HG02759 (cell line): ENCODE measurements at regions not wholly inside any gene's neighbourhood (a gene's known extent, or its start where the extent isn't known, plus 50 kb on each side); places are given as distances from the start of the nearest gene placed in this dataset.
"Not testable (repeated sequence)": the region's sequence is repeated elsewhere in the genome, so short reads cannot be mapped to it uniquely, and the experiment has no call there.

ENCODE experiments used
- ATAC-seq: cut with Tn5 transposase; IDR thresholded peaks from one replicate; pipeline ENCODE4 v1.9.1; 2021; ENCODE audit warnings: mild to moderate bottlenecking, moderate library complexity; ENCODE audit not compliant: unreplicated experiment

- ATAC-seq: peak; percentile 72
Observed at GRCh38 chr20:16801919-16802651, 53.9 kb downstream of the OTOR start.

DNA sequence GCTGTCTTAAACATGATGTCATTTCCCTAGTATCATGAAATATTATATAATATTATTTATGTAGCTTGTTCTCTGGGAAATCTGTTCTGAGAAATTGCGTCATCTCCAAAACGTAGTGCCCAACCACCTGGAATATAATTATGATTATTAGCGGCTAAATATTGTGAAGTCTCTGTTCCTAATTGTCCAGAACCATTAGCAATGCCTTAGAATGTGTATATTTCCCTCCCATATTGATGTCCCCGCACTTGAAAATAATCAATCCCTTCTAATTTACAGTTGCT, 54.4 kb downstream of the OTOR start:
- no peak for ATAC-seq

DNA sequence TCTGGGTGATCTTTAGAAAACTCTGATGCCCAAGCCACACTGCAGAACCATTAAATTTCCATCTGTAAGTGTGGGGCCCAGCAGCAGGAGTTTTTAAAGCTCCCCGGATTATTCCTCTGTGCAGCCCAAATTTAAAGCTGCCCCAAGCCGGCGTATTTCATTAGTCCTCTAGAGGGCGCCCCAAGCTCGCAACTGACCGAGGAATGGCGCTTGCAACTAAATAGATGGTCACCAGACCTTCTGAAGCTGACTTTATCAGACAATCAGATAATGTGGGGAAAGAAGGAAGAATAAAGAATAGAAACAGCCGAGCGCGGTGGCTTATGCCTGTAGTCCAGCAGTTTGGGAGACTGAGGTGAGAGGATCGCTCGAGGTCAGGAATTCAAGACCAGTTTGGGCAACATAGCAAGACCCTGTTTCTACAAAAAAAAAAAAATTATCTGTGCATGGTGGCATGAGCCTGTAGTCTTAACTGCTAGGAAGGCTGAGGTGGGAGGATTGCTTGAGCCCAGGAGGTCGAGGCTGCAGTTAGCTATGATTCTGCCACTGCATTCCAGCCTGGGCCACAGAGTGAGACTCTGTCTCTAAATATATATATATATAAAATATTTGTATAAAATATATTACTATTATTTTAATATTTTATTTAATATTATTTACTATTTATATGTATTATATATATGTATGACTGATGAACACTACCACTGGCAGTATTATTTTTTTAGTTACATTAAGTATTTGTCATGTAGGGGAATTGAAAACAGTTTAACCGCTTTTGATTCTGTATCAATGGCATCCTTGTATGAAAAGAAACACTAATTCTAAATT, 56.0 kb downstream of the OTOR start:
- ATAC-seq: peak; percentile 61

DNA sequence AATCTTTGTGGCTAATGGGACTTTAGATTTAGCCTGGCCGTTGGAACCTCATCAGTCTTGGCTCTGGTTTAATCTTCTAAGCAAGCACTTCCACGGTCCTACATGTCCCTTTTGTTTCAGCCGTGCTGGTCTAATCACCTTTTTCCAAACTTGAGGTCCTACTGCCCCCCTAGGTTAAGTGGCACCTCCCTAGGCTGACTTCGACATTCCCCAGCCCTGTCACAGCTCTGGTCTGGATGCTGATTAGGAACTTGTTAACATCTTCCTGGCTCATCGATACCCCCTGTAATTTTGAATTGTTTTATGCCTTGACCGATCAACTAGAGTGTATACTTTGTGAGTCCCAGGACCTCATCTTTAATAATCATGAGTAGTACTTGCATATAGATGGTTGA, 56.6 kb downstream of the OTOR start:
- ATAC-seq: no peak

DNA sequence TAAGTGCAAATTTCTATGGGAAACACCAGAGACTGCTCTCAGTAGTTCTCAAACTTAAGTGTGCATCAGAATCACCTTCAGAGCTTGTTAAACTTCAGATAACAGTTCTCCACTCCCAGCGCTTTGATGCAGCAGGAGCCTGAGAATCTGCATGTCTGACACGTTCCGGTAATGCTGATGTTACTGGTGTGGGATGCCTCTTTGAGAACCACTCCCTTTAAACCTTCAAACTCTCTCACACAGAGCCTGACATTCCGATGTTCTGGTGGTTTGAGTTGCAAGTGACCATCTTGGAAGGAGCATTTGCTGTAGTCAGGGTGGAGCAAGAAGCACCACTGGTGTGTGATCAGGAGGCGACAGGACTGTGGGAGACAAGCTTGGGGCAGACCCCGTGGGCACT, 57.9 kb downstream of the OTOR start:
- ATAC-seq: no peak

DNA sequence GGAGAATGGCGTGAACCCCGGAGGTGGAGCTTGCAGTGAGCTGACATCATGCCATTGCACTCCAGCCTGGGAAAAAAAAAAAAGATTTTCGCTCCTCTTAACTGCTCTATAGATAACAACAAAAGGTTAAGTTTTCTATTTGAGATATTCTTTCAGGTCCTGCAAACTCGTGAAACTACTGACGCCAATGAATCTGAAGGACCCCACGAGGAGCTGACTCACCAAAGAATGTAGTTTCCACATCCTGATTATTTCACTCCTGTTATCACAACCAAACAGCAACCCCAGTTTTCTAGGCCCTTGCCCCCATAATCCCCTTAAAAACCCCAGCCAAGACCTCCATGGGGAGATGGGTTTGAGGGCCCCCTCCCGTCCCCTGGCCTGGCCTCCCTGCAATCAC, 58.7 kb downstream of the OTOR start:
- no peak for ATAC-seq

DNA sequence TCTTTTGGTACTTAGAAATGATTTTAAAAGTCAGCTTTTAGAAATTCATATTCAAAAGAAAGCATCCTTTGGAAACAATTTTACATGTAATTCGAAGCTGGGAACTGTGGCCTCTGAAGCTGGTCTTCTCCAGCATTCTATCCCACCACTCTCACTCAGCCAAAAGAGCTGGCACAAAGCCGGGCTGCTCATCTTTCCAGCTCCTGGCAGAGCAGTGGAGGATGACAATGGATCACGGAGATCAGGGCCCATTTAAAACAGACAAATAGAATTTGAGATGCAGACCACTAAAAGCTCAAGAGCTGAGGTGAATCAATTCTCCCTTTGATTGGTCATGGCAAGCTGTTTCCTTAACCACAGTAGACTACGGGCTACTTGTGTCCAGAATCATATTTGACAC, 60.6 kb downstream of the OTOR start:
- no peak for ATAC-seq

DNA sequence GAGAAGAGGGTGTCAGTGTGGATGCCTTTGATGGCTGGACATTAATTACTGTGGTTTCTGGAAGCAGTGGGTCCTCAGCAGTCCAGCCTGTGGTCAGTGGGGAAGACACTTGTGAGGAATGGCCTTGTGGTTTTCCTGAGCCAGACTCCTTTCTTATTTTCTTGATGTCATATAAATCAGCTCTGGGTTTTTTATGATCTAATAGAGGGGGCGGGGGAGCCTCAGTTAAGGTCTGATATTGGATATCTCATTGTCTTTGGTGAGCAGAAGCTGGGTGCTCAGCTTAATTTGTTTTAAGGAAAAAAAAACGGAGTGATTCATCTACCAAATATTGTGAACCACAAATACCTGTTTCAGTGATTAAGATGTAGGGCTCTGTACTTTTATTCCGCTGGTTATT, 62.1 kb downstream of the OTOR start:
- ATAC-seq: no peak

DNA sequence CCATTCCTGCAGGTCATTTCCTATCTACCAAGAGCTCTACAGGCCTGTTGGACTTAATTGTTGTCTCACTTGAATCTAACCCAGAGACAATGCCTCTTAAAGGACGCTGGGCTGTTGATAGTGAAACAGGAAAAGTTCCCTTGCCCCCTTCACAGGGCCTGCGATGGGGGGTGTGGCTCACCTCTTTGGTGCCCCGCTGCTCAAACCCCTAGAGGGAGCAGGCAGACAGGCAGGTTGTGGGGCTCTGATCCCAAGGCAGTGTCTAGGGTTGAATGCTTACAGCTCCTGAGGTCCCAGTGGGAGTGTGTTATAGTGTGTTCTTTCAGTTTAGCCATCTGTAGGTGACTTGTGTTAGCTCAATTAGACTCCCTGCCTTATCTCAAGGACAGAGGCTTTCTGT, 68.0 kb downstream of the OTOR start:
- no peak for ATAC-seq

DNA sequence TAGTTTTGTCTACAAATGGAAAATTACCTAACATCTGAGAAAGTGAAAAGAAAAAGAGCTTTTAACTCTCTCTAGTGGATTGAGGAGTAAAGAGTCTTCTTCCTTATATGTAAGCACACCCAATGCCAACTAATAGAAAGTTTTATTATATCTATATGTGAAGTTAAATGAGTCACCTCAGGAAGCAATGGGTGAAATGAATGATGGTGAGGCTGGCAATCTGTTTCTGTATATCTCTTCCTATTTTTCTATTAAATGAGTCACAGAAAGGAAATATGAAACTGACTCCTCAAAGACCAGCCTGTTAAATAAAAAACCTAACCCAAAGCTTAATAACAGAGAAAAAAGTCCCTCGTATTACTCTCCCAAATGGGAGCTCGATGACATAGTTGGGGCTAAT, 71.3 kb downstream of the OTOR start:
- no peak for ATAC-seq

GRCh38 chr20:16821211-16822089, 73.3 kb downstream of the OTOR start:
- ATAC-seq: peak; percentile 86

- ATAC-seq: no peak
Observed at GRCh38 chr20:16824664-16825063, 76.5 kb downstream of the OTOR start.

- no peak for ATAC-seq
Observed at GRCh38 chr20:16828666-16829305, 80.6 kb downstream of the OTOR start.

DNA sequence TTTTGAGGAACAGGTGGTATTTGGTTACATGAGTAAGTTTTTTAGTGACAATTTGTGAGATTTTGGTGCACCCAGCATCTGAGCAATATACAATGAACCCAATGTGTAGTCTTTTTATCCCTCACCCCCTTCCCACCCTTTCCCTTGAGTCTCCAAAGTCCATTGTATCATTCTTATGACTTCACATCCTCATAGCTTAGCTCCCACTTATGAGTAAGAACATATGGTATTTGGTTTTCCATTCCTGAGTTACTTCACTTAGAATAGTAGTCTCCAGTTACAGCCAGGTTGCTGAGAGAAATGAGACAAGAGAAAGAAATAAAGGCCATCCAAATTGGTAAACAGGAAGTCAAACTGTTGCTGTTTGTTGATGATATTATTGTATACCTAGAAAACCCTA, 87.5 kb downstream of the OTOR start:
- not testable (repeated sequence) for ATAC-seq

- no peak for ATAC-seq
Observed at GRCh38 chr20:16842486-16843120, 94.4 kb downstream of the OTOR start.

- no peak for ATAC-seq
Observed at GRCh38 chr20:16844406-16844805, 96.2 kb downstream of the OTOR start.

- ATAC-seq: no peak
Observed at GRCh38 chr20:16846006-16846405, 97.8 kb downstream of the OTOR start.

DNA sequence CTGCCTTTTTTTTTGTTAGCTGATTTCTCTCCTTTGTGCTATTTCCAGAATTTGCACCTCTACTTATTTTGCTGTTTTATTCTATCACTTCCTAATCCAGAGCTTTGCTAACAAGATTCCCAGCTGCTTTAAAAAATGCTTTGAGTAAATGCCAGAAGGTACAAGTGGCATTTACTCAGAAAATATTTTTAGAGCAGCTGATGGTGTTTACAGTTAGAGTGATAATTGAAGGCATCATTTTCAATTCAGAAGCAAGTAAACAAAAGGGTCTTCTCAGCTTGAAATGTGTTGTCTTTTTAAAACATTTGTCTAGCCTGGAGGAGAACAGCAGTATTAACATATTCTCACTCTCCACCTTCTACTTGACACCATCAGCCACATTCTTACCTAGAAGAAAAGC, 99.9 kb downstream of the OTOR start:
- ATAC-seq: no peak

DNA sequence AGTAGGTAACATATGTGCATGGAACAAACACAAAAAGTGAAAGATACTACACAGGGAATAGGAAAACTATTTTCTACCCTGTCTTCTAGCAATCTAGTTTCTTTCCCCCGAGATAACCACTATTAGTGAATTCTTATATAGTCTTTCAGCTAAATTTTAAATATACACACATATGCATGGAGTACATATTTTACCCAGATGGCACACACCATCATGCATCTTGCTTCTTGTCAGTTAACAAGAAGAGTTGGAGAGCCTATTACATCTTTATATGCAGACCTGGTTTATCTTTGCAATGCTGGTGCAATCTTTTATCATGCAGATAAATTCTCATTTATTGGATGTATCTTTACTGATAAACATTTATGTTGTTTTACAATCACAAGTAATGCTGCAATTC, 100.4 kb downstream of the OTOR start:
- no peak for ATAC-seq

DNA sequence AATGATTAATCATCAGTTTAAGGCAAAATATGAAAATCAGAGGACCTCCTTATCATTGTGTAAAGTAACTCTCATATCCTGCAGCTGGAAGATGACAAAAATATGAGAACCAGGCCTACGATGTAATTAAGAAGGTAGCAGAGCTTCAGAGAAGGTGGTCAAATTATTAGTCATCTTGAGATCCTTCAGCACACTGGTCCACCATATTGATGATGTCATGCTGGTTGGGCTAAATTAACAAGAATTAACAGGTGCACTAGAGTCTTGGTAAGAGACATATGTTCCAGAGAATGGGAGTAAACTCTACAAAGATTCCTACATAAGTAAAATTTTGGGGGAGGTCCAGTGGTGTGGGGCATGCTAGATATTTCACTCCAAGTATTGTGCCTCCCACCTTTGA, 112.8 kb downstream of the OTOR start:
- no peak for ATAC-seq

- ATAC-seq: no peak
Observed at GRCh38 chr20:16861708-16862107, 113.5 kb downstream of the OTOR start.
